NK-92 treated with Interleukin-12 subunit alpha and Interleukin-12 subunit beta, amount 100 ng/mL, for 24 hours (cell line): ENCODE measurements at regions not wholly inside any gene's neighbourhood (a gene's known extent, or its start where the extent isn't known, plus 50 kb on each side); places are given as distances from the start of the nearest gene placed in this dataset.
"Not testable (repeated sequence)": the region's sequence is repeated elsewhere in the genome, so short reads cannot be mapped to it uniquely, and the experiment has no call there.

Source experiments
- DNase-seq: peaks from one replicate; lab custom pipeline; 2025; lab: John Stamatoyannopoulos, UW

- no peak for DNase-seq
Measured at GRCh38 chr21:14613486-14614224, 67.5 kb upstream of the SAMSN1 start.

- DNase-seq, result not testable (repeated sequence)
Measured at GRCh38 chr21:14610119-14610518, 64.0 kb upstream of the SAMSN1 start.

- DNase-seq, result no peak
Measured at GRCh38 chr21:14609274-14609673, 63.2 kb upstream of the SAMSN1 start.

- no peak for DNase-seq
Measured at GRCh38 chr21:14607262-14607661, 61.1 kb upstream of the SAMSN1 start.

- no peak for DNase-seq
Measured at GRCh38 chr21:14603202-14603601, 57.1 kb upstream of the SAMSN1 start.

GRCh38 chr21:14602382-14602958 lies 56.4 kb upstream of the SAMSN1 start:
- DNase-seq, result no peak

- DNase-seq, result no peak
Measured at GRCh38 chr21:14600569-14601297, 54.6 kb upstream of the SAMSN1 start.

GRCh38 chr21:14598065-14598464 lies 52.0 kb upstream of the SAMSN1 start:
- DNase-seq, result no peak
